ENCODE measurements at regions not wholly inside any gene's neighbourhood (a gene's known extent, or its start where the extent isn't known, plus 50 kb on each side); places are given as distances from the start of the nearest gene placed in this dataset.

- H3K27ac ChIP-seq (ENCODE audit: low read length) = no peak overlapping the region
- no peak for DNase-seq
- H3K79me2 ChIP-seq (ENCODE audit: low read length) = no peaks in the 10 kb centered on the region
- no peak overlapping the region for H3K9ac ChIP-seq (ENCODE audit: low read length)
- H3K27me3 ChIP-seq (replicated peaks; ENCODE audit: insufficient read depth, low read length) = no peaks in the 10 kb centered on the region
- H3F3A ChIP-seq (ENCODE audit: insufficient read depth, low read length) = no peaks in the 10 kb centered on the region
- H3K4me1 ChIP-seq (ENCODE audit: low read length) = no peaks in the 10 kb centered on the region
- H3K36me3 ChIP-seq (replicated peaks; ENCODE audit: insufficient read depth, low read length) = no peaks in the 10 kb centered on the region
- no peaks in the 10 kb centered on the region for H3K9me2 ChIP-seq (replicated peaks; ENCODE audit: insufficient read depth, low read length)
- H4K20me1 ChIP-seq (ENCODE audit: insufficient read depth, low read length) = no peaks in the 10 kb centered on the region
- no peaks in the 10 kb centered on the region for H3K9me3 ChIP-seq (replicated peaks; ENCODE audit: insufficient read depth, low read length)
- no peak for TF ChIP-seq EZH2 (optimal IDR thresholded peaks at IDR 0.05; ENCODE audit: low read depth, low read length)
- TF ChIP-seq CTCF (IDR thresholded peaks at IDR 0.05; ENCODE audit: low read length) = no peak
- no peak for TF ChIP-seq EZH2phosphoT487 (IDR thresholded peaks at IDR 0.05; ENCODE audit: low read length)
- H3K4me2 ChIP-seq (ENCODE audit: low read depth, low read length) = no peak overlapping the region
- H2AFZ ChIP-seq (ENCODE audit: low read length) = no peak overlapping the region
- no peak overlapping the region for H3K4me3 ChIP-seq (ENCODE audit: low read length)
Observed at GRCh38 chr11:42003801-42004200, 544.3 kb upstream of the LRRC4C start.

- H3K27ac ChIP-seq (ENCODE audit: low read length) = no peak overlapping the region
- TF ChIP-seq EZH2phosphoT487 (IDR thresholded peaks at IDR 0.05; ENCODE audit: low read length) (no peak), CTCF (IDR thresholded peaks at IDR 0.05; ENCODE audit: low read length) (no peak), EZH2 (optimal IDR thresholded peaks at IDR 0.05; ENCODE audit: low read depth, low read length) (no peak)
- H3F3A ChIP-seq (ENCODE audit: insufficient read depth, low read length) = no peaks in the 10 kb centered on the region
- no peaks in the 10 kb centered on the region; the same call in 1 of the 2 replicates for H3K9me3 ChIP-seq (replicated peaks; ENCODE audit: insufficient read depth, low read length)
- no peaks in the 10 kb centered on the region for H3K27me3 ChIP-seq (replicated peaks; ENCODE audit: insufficient read depth, low read length)
- H3K4me2 ChIP-seq (ENCODE audit: low read depth, low read length) = no peak overlapping the region
- no peak overlapping the region for H3K4me3 ChIP-seq (ENCODE audit: low read length)
- H3K4me1 ChIP-seq (ENCODE audit: low read length) = no peaks in the 10 kb centered on the region
- H3K9me2 ChIP-seq (replicated peaks; ENCODE audit: insufficient read depth, low read length) = no peaks in the 10 kb centered on the region
- no peak overlapping the region for H3K9ac ChIP-seq (ENCODE audit: low read length)
- H3K36me3 ChIP-seq (replicated peaks; ENCODE audit: insufficient read depth, low read length) = no peaks in the 10 kb centered on the region
- no peaks in the 10 kb centered on the region for H3K79me2 ChIP-seq (ENCODE audit: low read length)
- no peaks in the 10 kb centered on the region for H4K20me1 ChIP-seq (ENCODE audit: insufficient read depth, low read length)
- H2AFZ ChIP-seq (ENCODE audit: low read length) = no peak overlapping the region
- no peak for DNase-seq
Observed at GRCh38 chr11:42006766-42007165, 547.3 kb upstream of the LRRC4C start.

GRCh38 chr11:42012271-42012670 is 552.8 kb upstream of the LRRC4C start:
- no peak for DNase-seq
- H3K9me3 ChIP-seq (replicated peaks; ENCODE audit: insufficient read depth, low read length) = no peaks in the 10 kb centered on the region; the same call in 1 of the 2 replicates
- no peak overlapping the region for H3K4me3 ChIP-seq (ENCODE audit: low read length)
- no peaks in the 10 kb centered on the region for H4K20me1 ChIP-seq (ENCODE audit: insufficient read depth, low read length)
- H3K27ac ChIP-seq (ENCODE audit: low read length) = no peak overlapping the region
- TF ChIP-seq CTCF (IDR thresholded peaks at IDR 0.05; ENCODE audit: low read length) (no peak), EZH2phosphoT487 (IDR thresholded peaks at IDR 0.05; ENCODE audit: low read length) (no peak), EZH2 (optimal IDR thresholded peaks at IDR 0.05; ENCODE audit: low read depth, low read length) (no peak)
- no peaks in the 10 kb centered on the region for H3K27me3 ChIP-seq (replicated peaks; ENCODE audit: insufficient read depth, low read length)
- no peaks in the 10 kb centered on the region for H3K9me2 ChIP-seq (replicated peaks; ENCODE audit: insufficient read depth, low read length)
- H3F3A ChIP-seq (ENCODE audit: insufficient read depth, low read length) = no peaks in the 10 kb centered on the region
- H3K79me2 ChIP-seq (ENCODE audit: low read length) = no peaks in the 10 kb centered on the region
- no peak overlapping the region for H3K4me2 ChIP-seq (ENCODE audit: low read depth, low read length)
- H3K36me3 ChIP-seq (replicated peaks; ENCODE audit: insufficient read depth, low read length) = no peaks in the 10 kb centered on the region
- no peak overlapping the region for H3K9ac ChIP-seq (ENCODE audit: low read length)
- H3K4me1 ChIP-seq (ENCODE audit: low read length) = no peaks in the 10 kb centered on the region
- H2AFZ ChIP-seq (ENCODE audit: low read length) = no peak overlapping the region

Measured in MM.1S (cell line).